GM20000 (cell line): ENCODE measurements at regions not wholly inside any gene's neighbourhood (a gene's known extent, or its start where the extent isn't known, plus 50 kb on each side); places are given as distances from the start of the nearest gene placed in this dataset.
"Not testable (repeated sequence)": the region's sequence is repeated elsewhere in the genome, so short reads cannot be mapped to it uniquely, and the experiment has no call there.

Source experiments
- DNase-seq: peaks from one replicate; pipeline ENCODE4 v3.0.0; 2012; ENCODE audit warnings: low spot score
- TF ChIP-seq, protein P1 (sequence below): IDR thresholded peaks from 2 replicates; pipeline ENCODE4 v1.5.1; 2012; ENCODE audit warnings: mild to moderate bottlenecking, control low read depth; ENCODE audit errors: extremely low read depth, missing control alignments

GRCh38 chr6:169918239-169918953, 167.0 kb downstream of the ERMARD start:
- TF ChIP-seq, protein P1, sequence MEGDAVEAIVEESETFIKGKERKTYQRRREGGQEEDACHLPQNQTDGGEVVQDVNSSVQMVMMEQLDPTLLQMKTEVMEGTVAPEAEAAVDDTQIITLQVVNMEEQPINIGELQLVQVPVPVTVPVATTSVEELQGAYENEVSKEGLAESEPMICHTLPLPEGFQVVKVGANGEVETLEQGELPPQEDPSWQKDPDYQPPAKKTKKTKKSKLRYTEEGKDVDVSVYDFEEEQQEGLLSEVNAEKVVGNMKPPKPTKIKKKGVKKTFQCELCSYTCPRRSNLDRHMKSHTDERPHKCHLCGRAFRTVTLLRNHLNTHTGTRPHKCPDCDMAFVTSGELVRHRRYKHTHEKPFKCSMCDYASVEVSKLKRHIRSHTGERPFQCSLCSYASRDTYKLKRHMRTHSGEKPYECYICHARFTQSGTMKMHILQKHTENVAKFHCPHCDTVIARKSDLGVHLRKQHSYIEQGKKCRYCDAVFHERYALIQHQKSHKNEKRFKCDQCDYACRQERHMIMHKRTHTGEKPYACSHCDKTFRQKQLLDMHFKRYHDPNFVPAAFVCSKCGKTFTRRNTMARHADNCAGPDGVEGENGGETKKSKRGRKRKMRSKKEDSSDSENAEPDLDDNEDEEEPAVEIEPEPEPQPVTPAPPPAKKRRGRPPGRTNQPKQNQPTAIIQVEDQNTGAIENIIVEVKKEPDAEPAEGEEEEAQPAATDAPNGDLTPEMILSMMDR: no peak
- DNase-seq: no peak

- TF ChIP-seq, protein P1: no peak
Measured at GRCh38 chr6:169917153-169917552, 165.7 kb downstream of the ERMARD start.

GRCh38 chr6:169915769-169916550, 164.5 kb downstream of the ERMARD start:
- TF ChIP-seq, protein P1: no peak
- DNase-seq: no peak

More at GRCh38 chr6:169917153-169917552, 165.7 kb downstream of the ERMARD start:
- DNase-seq: no peak

DNA sequence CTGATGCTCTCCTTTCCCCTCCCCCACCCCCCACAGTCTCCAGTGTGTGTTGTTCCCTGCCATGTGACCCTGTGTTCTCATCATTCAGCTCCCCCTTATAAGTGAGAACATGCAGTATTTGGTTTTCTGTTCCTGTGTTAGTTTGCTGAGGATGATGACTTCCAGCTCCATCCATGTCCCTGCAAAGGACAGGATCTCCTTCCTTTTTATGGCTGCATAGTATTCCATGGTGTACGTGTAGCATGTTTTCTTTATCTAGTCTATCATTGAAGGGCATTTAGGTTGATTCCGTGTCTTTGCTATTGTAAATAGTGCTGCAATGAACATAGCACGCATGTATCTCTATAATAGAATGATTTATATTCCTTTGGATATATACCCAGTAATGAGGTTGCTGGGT, 162.3 kb downstream of the ERMARD start:
- not testable (repeated sequence) for DNase-seq

GRCh38 chr6:169913096-169913638, 161.7 kb downstream of the ERMARD start:
- TF ChIP-seq, protein P1: no peak
- DNase-seq: no peak

- TF ChIP-seq, protein P1: no peak
- DNase-seq: no peak
Measured at GRCh38 chr6:169912266-169913095, 161.1 kb downstream of the ERMARD start.
